ENCODE measurements at regions not wholly inside any gene's neighbourhood (a gene's known extent, or its start where the extent isn't known, plus 50 kb on each side); places are given as distances from the start of the nearest gene placed in this dataset.
"Not testable (repeated sequence)": the region's sequence is repeated elsewhere in the genome, so short reads cannot be mapped to it uniquely, and the experiment has no call there.

GRCh38 chr18:52220062-52220591 lies 119.9 kb upstream of the DCC start:
- DNase-seq, result no peak

- DNase-seq, result no peak
Observed at GRCh38 chr18:52222211-52222610, 117.8 kb upstream of the DCC start.

GRCh38 chr18:52227536-52227935 lies 112.5 kb upstream of the DCC start:
- no peak for DNase-seq

- no peak for DNase-seq
Observed at GRCh38 chr18:52228166-52228565, 111.8 kb upstream of the DCC start.

- no peak for DNase-seq
Observed at GRCh38 chr18:52236131-52236530, 103.9 kb upstream of the DCC start.

- DNase-seq, result no peak
Observed at GRCh38 chr18:52237551-52237950, 102.4 kb upstream of the DCC start.

- no peak for DNase-seq
Observed at GRCh38 chr18:52242711-52243110, 97.3 kb upstream of the DCC start.

- no peak for DNase-seq
Observed at GRCh38 chr18:52244658-52245057, 95.3 kb upstream of the DCC start.

- no peak for DNase-seq
Observed at GRCh38 chr18:52254367-52254766, 85.6 kb upstream of the DCC start.

- not testable (repeated sequence) for DNase-seq
Observed at GRCh38 chr18:52257417-52257816, 82.6 kb upstream of the DCC start.

- no peak for DNase-seq
Observed at GRCh38 chr18:52275817-52276216, 64.2 kb upstream of the DCC start.

- DNase-seq, result no peak
Observed at GRCh38 chr18:52277785-52278184, 62.2 kb upstream of the DCC start.

GRCh38 chr18:52278191-52278590 lies 61.8 kb upstream of the DCC start:
- DNase-seq, result no peak

- DNase-seq, result no peak
Observed at GRCh38 chr18:52280702-52281101, 59.3 kb upstream of the DCC start.

GRCh38 chr18:52283927-52284326 lies 56.1 kb upstream of the DCC start:
- DNase-seq, result no peak

- no peak for DNase-seq
Observed at GRCh38 chr18:52286675-52287074, 53.3 kb upstream of the DCC start.

- no peak for DNase-seq
Observed at GRCh38 chr18:52287151-52287550, 52.8 kb upstream of the DCC start.

GRCh38 chr18:52288403-52289004 lies 51.5 kb upstream of the DCC start:
- peak; percentile 5 for DNase-seq

GRCh38 chr18:52289392-52289791 lies 50.6 kb upstream of the DCC start:
- no peak for DNase-seq
